Subcutaneous abdominal adipose tissue (tissue), 5 donors: ENCODE measurements at regions not wholly inside any gene's neighbourhood (a gene's known extent, or its start where the extent isn't known, plus 50 kb on each side); places are given as distances from the start of the nearest gene placed in this dataset.
A peak's percentile ranks its signal among the peaks of the same experiment; 100 is the strongest.

ENCODE experiments used
- H3K27ac ChIP-seq: one replicate; pipeline ENCODE4 v1.7.0; 2013; ENCODE audit warnings: low read depth, mild to moderate bottlenecking, inconsistent platforms, low read length, moderate library complexity
- H3K27me3 ChIP-seq, 5 donors: one replicate each; pipeline ENCODE4 v1.7.0; 2013; ENCODE audit warnings: low read length in 5 of 5, inconsistent platforms in 1 of 5; ENCODE audit not compliant: control insufficient read depth in 5 of 5, insufficient read depth in 4 of 5
- H3K36me3 ChIP-seq, 5 donors: one replicate each; pipeline ENCODE4 v1.7.0; 2013; ENCODE audit warnings: low read length in 5 of 5; ENCODE audit not compliant: control insufficient read depth in 5 of 5, insufficient read depth in 5 of 5
- H3K4me1 ChIP-seq, 5 donors: one replicate each; pipeline ENCODE4 v1.7.0; 2013; ENCODE audit warnings: low read length in 5 of 5, mild to moderate bottlenecking in 3 of 5, moderate library complexity in 1 of 5; ENCODE audit not compliant: control insufficient read depth in 5 of 5, insufficient read depth in 5 of 5
- H3K4me3 ChIP-seq, 5 donors: one replicate each; pipeline ENCODE4 v1.7.0; 2013; ENCODE audit warnings: low read length in 5 of 5, low read depth in 1 of 5
- H3K9ac ChIP-seq, 5 donors: one replicate each; pipeline ENCODE4 v1.7.0; 2013; ENCODE audit warnings: low read length in 5 of 5, mild to moderate bottlenecking in 4 of 5, moderate library complexity in 3 of 5
- H3K9me3 ChIP-seq, 5 donors: one replicate each; pipeline ENCODE4 v1.7.0; 2013; ENCODE audit warnings: low read length in 5 of 5; ENCODE audit not compliant: control insufficient read depth in 5 of 5
- donor health status: healthy.
- donor health status: healthy.
- donor health status: healthy.
- donor health status: healthy.
- donor health status: healthy.

DNA sequence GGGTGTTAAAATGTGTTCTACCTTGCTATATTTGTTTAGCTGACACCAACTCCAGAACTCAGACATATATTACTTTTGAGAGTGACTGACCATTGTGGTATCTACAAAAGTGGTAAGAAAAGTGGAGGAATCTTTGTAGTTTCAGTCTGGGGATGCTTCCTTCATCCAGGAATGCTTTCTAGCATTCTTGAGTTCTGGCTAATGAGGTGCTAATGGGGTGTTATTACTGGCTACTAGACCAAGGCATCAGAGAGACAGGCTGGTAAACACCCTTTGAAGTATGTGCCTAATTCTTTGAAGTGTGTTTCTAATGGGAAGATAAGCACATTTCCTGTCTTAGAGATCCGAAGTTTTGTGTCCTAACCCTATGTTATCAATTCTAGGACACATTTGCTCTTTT is 310.4 kb downstream of the SPRY1 start:
- no peak overlapping the region for H3K4me3 ChIP-seq
- H3K36me3 ChIP-seq = no peaks in the 10 kb centered on the region
- no peaks in the 10 kb centered on the region for H3K27me3 ChIP-seq
- no peak overlapping the region for H3K9ac ChIP-seq
- H3K27ac ChIP-seq = no peak overlapping the region
- H3K4me1 ChIP-seq = no peaks in the 10 kb centered on the region
- peaks cover 0 to 13% (median 10%) of the 10 kb centered on the region in 5 donors for H3K9me3 ChIP-seq

DNA sequence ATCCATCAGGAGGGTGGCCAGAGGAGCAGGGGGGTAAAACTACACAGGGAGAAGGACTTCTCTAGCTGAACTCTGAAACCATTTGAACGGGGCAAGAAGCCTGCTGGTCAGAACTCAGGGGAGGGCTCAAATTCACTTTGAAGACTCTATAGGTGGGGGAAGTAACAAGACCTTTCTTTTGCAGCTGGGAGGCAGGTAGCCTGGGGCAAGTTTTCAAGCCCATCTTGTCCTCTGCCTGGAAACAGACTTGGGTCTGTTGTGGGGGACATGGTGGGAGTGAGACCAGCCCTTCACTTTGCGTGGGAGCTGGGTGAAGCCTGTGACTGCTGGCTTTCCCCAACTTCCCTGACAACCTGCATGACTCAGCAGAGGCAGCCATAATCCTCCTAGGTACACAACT is 312.3 kb downstream of the SPRY1 start:
- H3K27me3 ChIP-seq = no peaks in the 10 kb centered on the region
- no peak overlapping the region for H3K9ac ChIP-seq
- no peak overlapping the region for H3K4me3 ChIP-seq
- H3K4me1 ChIP-seq = no peaks in the 10 kb centered on the region
- no peak overlapping the region for H3K27ac ChIP-seq
- H3K9me3 ChIP-seq = peaks cover 0 to 13% (median 10%) of the 10 kb centered on the region in 5 donors
- H3K36me3 ChIP-seq = no peaks in the 10 kb centered on the region

DNA sequence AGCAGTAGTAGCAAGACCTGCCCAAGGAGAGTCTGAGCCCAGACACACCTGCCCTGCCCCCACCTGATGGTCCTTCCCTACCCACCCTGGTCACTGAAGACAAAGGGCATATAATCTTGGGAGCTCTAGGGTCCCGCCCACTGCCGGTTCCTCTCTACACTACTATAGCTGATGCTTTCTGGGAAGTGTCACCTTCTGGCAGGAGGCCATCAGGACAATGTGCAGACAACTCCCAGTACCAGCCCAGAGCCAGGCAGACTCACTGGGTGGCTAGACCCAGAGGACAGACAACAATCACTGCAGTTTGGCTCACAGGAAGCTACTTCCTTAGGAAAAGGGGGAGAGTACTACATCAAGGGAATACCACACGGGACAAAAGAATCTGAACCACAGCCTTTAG is 312.7 kb downstream of the SPRY1 start:
- Histone ChIP-seq H3K27me3 (no peaks in the 10 kb centered on the region), H3K4me1 (no peaks in the 10 kb centered on the region), H3K36me3 (no peaks in the 10 kb centered on the region), H3K9ac (no peak overlapping the region), H3K9me3 (peaks cover 0 to 13% (median 10%) of the 10 kb centered on the region in 5 donors), H3K4me3 (no peak overlapping the region), H3K27ac (no peak overlapping the region)

DNA sequence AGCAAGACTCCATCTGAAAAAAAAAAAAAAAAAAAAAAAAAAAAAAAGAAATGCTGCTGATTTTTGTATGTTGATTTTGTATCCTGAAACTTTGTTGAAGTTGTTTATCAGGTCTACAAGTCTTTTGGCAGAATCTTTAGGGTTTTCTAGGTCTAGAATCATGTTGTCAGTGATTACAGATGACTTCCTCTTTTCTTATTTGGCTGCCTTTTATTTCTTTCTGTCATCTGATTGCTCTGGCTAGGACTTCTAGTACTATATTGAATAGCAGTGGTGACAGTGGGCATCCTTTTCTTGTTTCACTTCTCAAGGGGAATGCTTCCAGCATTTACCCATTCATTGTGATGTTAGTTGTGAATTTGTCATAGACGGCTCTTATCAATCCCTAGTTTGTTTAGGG is 334.4 kb downstream of the SPRY1 start:
- H3K9me3 ChIP-seq = no peaks in the 10 kb centered on the region

DNA sequence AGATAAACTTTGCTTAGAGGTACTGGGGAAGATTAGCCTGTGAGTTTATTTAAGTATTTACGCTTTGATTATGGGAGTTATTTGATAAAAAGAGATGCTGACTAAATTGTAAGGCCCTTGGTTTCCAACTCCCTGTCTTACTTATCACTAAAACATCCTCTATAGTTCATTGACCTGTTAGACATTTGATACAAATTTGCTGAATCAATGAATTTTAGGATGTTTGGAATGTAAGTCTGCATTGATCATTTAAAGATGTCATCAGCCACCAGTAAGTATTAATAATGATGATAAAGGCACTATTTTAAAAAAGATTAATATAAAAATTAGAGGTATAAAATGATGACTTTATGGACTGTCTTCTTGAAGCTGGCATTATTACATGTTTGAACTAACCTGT is 340.6 kb downstream of the SPRY1 start:
- no peak overlapping the region for H3K27ac ChIP-seq
- peaks cover 0 to 2% (median 0%) of the 10 kb centered on the region in 5 donors for H3K9me3 ChIP-seq
- H3K36me3 ChIP-seq = no peaks in the 10 kb centered on the region
- H3K9ac ChIP-seq = no peak overlapping the region
- no peak overlapping the region for H3K4me3 ChIP-seq
- H3K27me3 ChIP-seq = no peaks in the 10 kb centered on the region
- peaks cover 0 to 9% (median 3%) of the 10 kb centered on the region in 5 donors for H3K4me1 ChIP-seq

More for the DNA sequence above, 334.4 kb downstream of the SPRY1 start:
- Histone ChIP-seq H3K27ac (no peak overlapping the region), H3K4me3 (no peak overlapping the region), H3K9ac (no peak overlapping the region), H3K36me3 (no peaks in the 10 kb centered on the region), H3K27me3 (no peaks in the 10 kb centered on the region), H3K4me1 (peaks cover 0 to 1% (median 0%) of the 10 kb centered on the region in 5 donors)

DNA sequence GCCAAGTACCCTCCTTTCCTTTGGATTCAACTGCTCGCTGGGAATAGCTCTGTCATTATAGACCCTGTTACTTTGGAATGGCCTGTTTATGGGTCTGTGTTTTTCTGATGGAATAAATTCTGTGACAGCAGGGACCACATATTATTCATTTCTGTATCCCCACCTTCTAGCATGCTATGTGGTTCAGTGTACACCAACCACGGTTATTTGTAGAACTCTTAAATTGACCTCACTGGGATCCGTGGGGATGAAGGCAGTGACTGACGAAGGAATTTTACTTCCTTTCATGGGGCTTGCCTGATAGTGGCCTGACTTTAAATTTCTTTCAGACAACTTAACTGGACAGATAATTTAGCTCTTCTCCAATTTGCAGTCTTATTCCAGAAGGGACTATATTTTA is 343.2 kb downstream of the SPRY1 start:
- H3K9me3 ChIP-seq = peaks cover 0 to 2% (median 0%) of the 10 kb centered on the region in 5 donors
- no peak overlapping the region for H3K4me3 ChIP-seq

DNA sequence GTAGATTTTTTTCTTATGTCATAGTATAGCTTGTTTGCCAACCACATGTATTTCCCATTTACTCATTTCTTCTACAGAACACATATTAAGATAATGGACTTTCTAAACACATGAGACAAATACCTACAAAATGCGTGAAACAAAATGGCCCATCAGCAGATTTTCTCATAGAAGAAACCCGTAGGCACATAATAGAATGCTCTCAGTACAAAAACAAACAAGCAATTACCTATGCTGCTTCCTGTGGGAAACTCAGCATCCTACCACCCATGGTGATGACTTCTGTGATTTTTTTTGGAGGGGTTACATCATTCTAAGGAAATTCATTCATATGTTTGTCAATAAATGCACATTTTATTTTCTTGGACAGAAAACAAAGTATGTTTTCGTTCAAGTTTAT is 343.6 kb downstream of the SPRY1 start:
- no peak overlapping the region for H3K9ac ChIP-seq
- H3K9me3 ChIP-seq = peaks cover 0 to 2% (median 0%) of the 10 kb centered on the region in 5 donors
- H3K4me1 ChIP-seq = peaks cover 2 to 26% (median 18%) of the 10 kb centered on the region in 5 donors
- no peaks in the 10 kb centered on the region for H3K27me3 ChIP-seq
- H3K4me3 ChIP-seq = no peak overlapping the region
- H3K36me3 ChIP-seq = no peaks in the 10 kb centered on the region
- H3K27ac ChIP-seq = no peak overlapping the region

More for the DNA sequence above, 343.2 kb downstream of the SPRY1 start:
- Histone ChIP-seq H3K36me3 (no peaks in the 10 kb centered on the region), H3K9ac (no peak overlapping the region), H3K27me3 (no peaks in the 10 kb centered on the region), H3K27ac (no peak overlapping the region), H3K4me1 (peaks cover 0 to 22% (median 15%) of the 10 kb centered on the region in 5 donors)

DNA sequence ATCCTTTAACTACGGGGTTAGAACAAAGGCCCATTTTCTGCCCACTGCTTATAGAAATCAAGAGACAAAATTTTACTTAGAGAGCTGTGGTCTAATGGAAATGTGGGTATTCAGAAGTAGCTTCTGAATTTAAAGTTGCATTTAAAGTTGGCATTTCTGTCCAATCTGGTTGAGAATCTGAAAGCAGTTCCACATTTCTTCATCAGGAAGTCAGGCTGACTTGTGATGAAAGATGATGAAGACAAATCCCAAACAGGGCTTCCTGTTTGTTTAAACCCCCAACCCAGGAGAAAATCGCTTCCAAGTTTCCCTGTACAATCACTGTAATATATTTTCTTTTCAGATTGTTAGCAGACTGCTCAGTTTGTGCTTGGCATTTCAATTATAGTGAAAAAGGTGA is 345.3 kb downstream of the SPRY1 start:
- H3K9me3 ChIP-seq = no peaks in the 10 kb centered on the region
- no peaks in the 10 kb centered on the region for H3K27me3 ChIP-seq
- no peak overlapping the region for H3K9ac ChIP-seq
- no peaks in the 10 kb centered on the region for H3K36me3 ChIP-seq
- H3K27ac ChIP-seq = no peak overlapping the region
- peaks cover 2 to 22% (median 17%) of the 10 kb centered on the region in 5 donors for H3K4me1 ChIP-seq
- no peak overlapping the region for H3K4me3 ChIP-seq

DNA sequence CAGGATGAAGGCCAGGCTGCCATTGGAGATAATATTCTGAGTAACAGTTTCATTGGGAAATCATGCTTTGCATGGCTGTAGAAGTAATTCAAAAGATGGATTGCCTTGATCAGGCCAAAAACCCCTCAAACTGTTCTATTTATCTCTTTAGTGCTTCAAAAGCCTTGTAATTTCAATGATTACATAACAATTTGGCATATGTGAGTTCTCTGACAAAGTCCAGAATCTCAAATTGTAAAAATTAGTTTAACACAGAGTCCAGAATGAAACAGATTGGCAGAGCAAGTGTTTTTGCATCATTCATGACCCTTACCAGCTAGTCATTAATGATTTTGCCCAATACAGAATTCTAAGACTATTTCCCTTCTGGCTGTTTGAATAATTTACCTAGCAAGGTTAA is 347.3 kb downstream of the SPRY1 start:
- Histone ChIP-seq H3K36me3 (no peaks in the 10 kb centered on the region), H3K4me3 (no peak overlapping the region), H3K27me3 (no peaks in the 10 kb centered on the region), H3K9me3 (no peaks in the 10 kb centered on the region), H3K4me1 (peaks cover 2 to 20% (median 17%) of the 10 kb centered on the region in 5 donors), H3K9ac (no peak overlapping the region), H3K27ac (no peak overlapping the region)

DNA sequence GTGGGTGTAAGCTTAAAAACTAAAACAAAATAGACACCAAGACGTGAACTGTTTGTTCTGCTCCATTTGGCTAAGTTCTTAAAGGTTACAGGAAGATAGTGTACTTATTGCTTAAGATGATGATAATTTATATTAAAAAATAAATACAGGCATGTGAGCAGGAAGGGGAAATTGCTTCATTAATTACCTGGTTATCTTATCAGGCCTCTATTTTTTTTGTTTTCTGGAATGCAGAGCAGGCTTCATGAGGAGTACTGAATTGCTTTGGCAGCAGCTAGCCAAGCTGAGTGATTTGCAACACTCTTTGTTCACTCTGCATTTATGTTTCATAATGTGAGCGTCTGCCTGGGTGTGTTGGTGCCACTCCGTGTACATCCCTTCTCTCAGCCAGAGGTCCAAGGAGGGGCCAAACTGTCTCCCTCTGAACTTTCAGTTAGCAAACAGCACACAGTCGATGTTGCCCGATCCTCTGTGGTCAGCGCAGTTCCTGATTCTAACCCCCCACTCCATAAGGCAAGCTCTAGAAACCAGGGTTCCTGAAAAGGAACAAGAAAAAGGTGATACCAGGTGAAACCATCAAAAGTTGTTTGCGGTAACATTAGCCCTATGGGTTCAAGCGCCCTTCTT is 348.2 kb downstream of the SPRY1 start:
- H3K36me3 ChIP-seq = no peaks in the 10 kb centered on the region
- peak overlapping the region; percentile 24 for H3K27ac ChIP-seq
- peak overlapping the region in 2 of 5 donors; percentile 2 to 40 for H3K4me3 ChIP-seq
- H3K27me3 ChIP-seq = no peaks in the 10 kb centered on the region
- H3K4me1 ChIP-seq = peaks cover 2 to 29% (median 17%) of the 10 kb centered on the region in 5 donors
- H3K9me3 ChIP-seq = no peaks in the 10 kb centered on the region
- H3K9ac ChIP-seq = peak overlapping the region in 1 of 5 donors; percentile 47
